GM12892 (cell line): ENCODE measurements at regions not wholly inside any gene's neighbourhood (a gene's known extent, or its start where the extent isn't known, plus 50 kb on each side); places are given as distances from the start of the nearest gene placed in this dataset.

Experiments used
- POLR2A ChIP-seq: IDR thresholded peaks from 2 replicates; pipeline ENCODE4 v1.6.1; 2011; ENCODE audit warnings: low read depth, low read length, control low read depth
- TAF1 ChIP-seq: IDR thresholded peaks from 2 replicates; pipeline ENCODE4 v1.6.1; 2011; ENCODE audit warnings: low read depth, mild to moderate bottlenecking, control low read depth, low read length, borderline replicate concordance

DNA sequence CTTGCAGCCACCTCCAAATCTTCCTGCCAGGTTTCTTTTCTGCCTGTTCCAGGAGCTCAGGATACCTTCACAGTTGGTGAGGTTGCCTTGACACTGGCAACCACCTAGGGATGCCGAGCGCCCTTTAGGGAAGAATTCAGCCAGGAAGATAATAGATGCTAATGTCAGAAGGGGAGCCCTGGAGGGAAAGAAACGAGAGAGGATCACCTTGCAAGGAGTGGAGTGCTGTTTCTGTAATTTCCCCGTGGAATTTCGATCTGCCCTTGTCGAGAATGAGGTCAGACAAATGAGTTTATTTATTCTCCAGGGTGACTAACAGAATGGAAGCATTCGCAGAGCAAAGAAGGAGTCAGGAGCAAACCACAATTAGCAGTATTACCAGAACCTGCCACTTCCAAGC lies 315.8 kb upstream of the KAZN start:
- TF ChIP-seq POLR2A: no peak
- no peak for TF ChIP-seq TAF1
